ENCODE measurements at regions not wholly inside any gene's neighbourhood (a gene's known extent, or its start where the extent isn't known, plus 50 kb on each side); places are given as distances from the start of the nearest gene placed in this dataset.

- no peaks in the 10 kb centered on the region for H3K27me3 Mint-ChIP-seq (ENCODE audit: insufficient read depth)
- H3K27ac ChIP-seq (ENCODE audit: low read depth, low read length): no peak overlapping the region
- no peaks in the 10 kb centered on the region for H3K27me3 ChIP-seq (ENCODE audit: control insufficient read depth, insufficient read depth, low read length, poor library complexity, severe bottlenecking)
- WGBS, 2 experiments (ENCODE audit: insufficient coverage in 1 of 2, insufficient read length in 1 of 2): 81 to 83% methylated on average over 1 to 2 of the region's 2 CpGs
- H3K4me1 Mint-ChIP-seq: no peaks in the 10 kb centered on the region
- H3K9me3 ChIP-seq (ENCODE audit: control insufficient read depth, low read length): no peaks in the 10 kb centered on the region
- H3K9ac ChIP-seq (ENCODE audit: extremely low read depth, low read length, poor library complexity, severe bottlenecking): no peak overlapping the region
- no peaks in the 10 kb centered on the region for H3K36me3 ChIP-seq (ENCODE audit: control insufficient read depth, insufficient read depth, low read length)
- no peak overlapping the region for H3K27ac Mint-ChIP-seq
- H3K4me3 Mint-ChIP-seq: no peak overlapping the region
- H3K9me3 Mint-ChIP-seq: no peaks in the 10 kb centered on the region
- DNase-seq: no peak
- H3K4me3 ChIP-seq (ENCODE audit: low read length): no peak overlapping the region
- no peaks in the 10 kb centered on the region for H3K36me3 Mint-ChIP-seq (ENCODE audit: low read depth)
- TF ChIP-seq CTCF (conservative IDR thresholded peaks at IDR 0.05): peak; percentile 43
- H3K4me1 ChIP-seq (ENCODE audit: control insufficient read depth, insufficient read depth, low read length): no peaks in the 10 kb centered on the region
These were observed 574.9 kb upstream of the NR5A2 start for GRCh38 chr1:199452627-199453026.

GRCh38 chr1:199453723-199454122, 573.8 kb upstream of the NR5A2 start:
- Mint-ChIP-seq H3K9me3 (no peaks in the 10 kb centered on the region), H3K36me3 (ENCODE audit: low read depth) (no peaks in the 10 kb centered on the region), H3K27ac (no peak overlapping the region), H3K4me3 (no peak overlapping the region), H3K4me1 (no peaks in the 10 kb centered on the region), H3K27me3 (ENCODE audit: insufficient read depth) (no peaks in the 10 kb centered on the region)
- Histone ChIP-seq H3K9ac (ENCODE audit: extremely low read depth, low read length, poor library complexity, severe bottlenecking) (no peak overlapping the region), H3K4me1 (ENCODE audit: control insufficient read depth, insufficient read depth, low read length) (no peaks in the 10 kb centered on the region), H3K27me3 (ENCODE audit: control insufficient read depth, insufficient read depth, low read length, poor library complexity, severe bottlenecking) (no peaks in the 10 kb centered on the region), H3K4me3 (ENCODE audit: low read length) (no peak overlapping the region), H3K9me3 (ENCODE audit: control insufficient read depth, low read length) (no peaks in the 10 kb centered on the region), H3K36me3 (ENCODE audit: control insufficient read depth, insufficient read depth, low read length) (no peaks in the 10 kb centered on the region), H3K27ac (ENCODE audit: low read depth, low read length) (no peak overlapping the region)
- 90 to 95% methylated on average over 3 of the region's 3 CpGs for WGBS, 2 experiments (ENCODE audit: insufficient coverage in 1 of 2, insufficient read length in 1 of 2)
- no peak for TF ChIP-seq CTCF (conservative IDR thresholded peaks at IDR 0.05)
- DNase-seq: no peak

- no peaks in the 10 kb centered on the region for H3K27me3 ChIP-seq (ENCODE audit: control insufficient read depth, insufficient read depth, low read length, poor library complexity, severe bottlenecking)
- Mint-ChIP-seq H3K4me3 (no peak overlapping the region), H3K27me3 (ENCODE audit: insufficient read depth) (no peaks in the 10 kb centered on the region), H3K36me3 (ENCODE audit: low read depth) (no peaks in the 10 kb centered on the region), H3K27ac (no peak overlapping the region), H3K9me3 (no peaks in the 10 kb centered on the region), H3K4me1 (no peaks in the 10 kb centered on the region)
- H3K27ac ChIP-seq (ENCODE audit: low read depth, low read length): no peak overlapping the region
- H3K9ac ChIP-seq (ENCODE audit: extremely low read depth, low read length, poor library complexity, severe bottlenecking): no peak overlapping the region
- no peaks in the 10 kb centered on the region for H3K9me3 ChIP-seq (ENCODE audit: control insufficient read depth, low read length)
- DNase-seq: no peak
- peak; percentile 34 for TF ChIP-seq CTCF (conservative IDR thresholded peaks at IDR 0.05)
- no peaks in the 10 kb centered on the region for H3K4me1 ChIP-seq (ENCODE audit: control insufficient read depth, insufficient read depth, low read length)
- H3K36me3 ChIP-seq (ENCODE audit: control insufficient read depth, insufficient read depth, low read length): no peaks in the 10 kb centered on the region
- 87 to 88% methylated on average over 2 to 3 of the region's 3 CpGs for WGBS, 2 experiments (ENCODE audit: insufficient coverage in 1 of 2, insufficient read length in 1 of 2)
- H3K4me3 ChIP-seq (ENCODE audit: low read length): no peak overlapping the region
These were observed 566.6 kb upstream of the NR5A2 start for GRCh38 chr1:199460933-199461332.

All from endodermal cell (in vitro differentiated cells).